Peyer's patch (tissue), 4 donors: ENCODE measurements at regions not wholly inside any gene's neighbourhood (a gene's known extent, or its start where the extent isn't known, plus 50 kb on each side); places are given as distances from the start of the nearest gene placed in this dataset.

ENCODE experiments used
- CTCF ChIP-seq, 6 experiments: fragments of 450-650 bp in 4 of 6; fragments of 200-600 bp in 2 of 6; sonication (generic) in 1 of 6; IDR thresholded peaks; one replicate each; pipeline ENCODE4 v1.5.1; 2017 to 2019; ENCODE audit warnings: antibody characterized with exemption in 6 of 6, mild to moderate bottlenecking in 3 of 6, moderate library complexity in 1 of 6
- POLR2A ChIP-seq, 2 donors: fragments of 450-650 bp; IDR thresholded peaks; one replicate each; pipeline ENCODE4 v1.5.1; 2017; ENCODE audit warnings: antibody characterized with exemption in 2 of 2, mild to moderate bottlenecking in 2 of 2, moderate library complexity in 2 of 2

- TF ChIP-seq POLR2A (IDR thresholded peaks at IDR 0.05) (no peak), CTCF (IDR thresholded peaks at IDR 0.05) (no peak)
These were observed 436.8 kb downstream of the RPS24 start for GRCh38 chr10:78470267-78471103.
